ENCODE measurements at regions not wholly inside any gene's neighbourhood (a gene's known extent, or its start where the extent isn't known, plus 50 kb on each side); places are given as distances from the start of the nearest gene placed in this dataset.

GRCh38 chr15:93587059-93587521 is 498.1 kb upstream of the RGMA start:
- Histone ChIP-seq H3K4me3 (ENCODE audit: low read depth, low read length) (no peak overlapping the region), H2BK12ac (ENCODE audit: low read length) (no peak overlapping the region), H4K8ac (ENCODE audit: low read depth, low read length) (no peak overlapping the region), H3K36me3 (ENCODE audit: control insufficient read depth in 1 of 2, insufficient read depth in 2 of 2, low read length in 2 of 2) (no peaks in the 10 kb centered on the region), H2AK5ac (ENCODE audit: low read length) (no peak overlapping the region), H2AFZ (ENCODE audit: insufficient read depth, low read length, poor library complexity) (no peak overlapping the region), H3K79me1 (ENCODE audit: low read length) (no peaks in the 10 kb centered on the region), H3K4ac (ENCODE audit: low read depth, low read length) (no peak overlapping the region), H3K4me2 (ENCODE audit: low read length) (no peak overlapping the region), H3K4me1 (ENCODE audit: control insufficient read depth in 1 of 2, insufficient read depth in 2 of 2, low read length in 2 of 2) (no peaks in the 10 kb centered on the region), H3K14ac (ENCODE audit: low read length) (no peak overlapping the region), H4K12ac (ENCODE audit: low read depth, low read length) (no peak overlapping the region), H3K9me3 (ENCODE audit: insufficient read depth, low read depth, low read length) (no peaks in the 10 kb centered on the region), H4K91ac (ENCODE audit: low read depth, low read length) (no peak overlapping the region), H3K27ac (ENCODE audit: low read depth, low read length) (no peak overlapping the region), H2BK120ac (ENCODE audit: insufficient read depth, low read length, poor library complexity) (no peak overlapping the region), H3K9ac (ENCODE audit: low read length) (no peak overlapping the region), H3K79me2 (ENCODE audit: control insufficient read depth, insufficient read depth, low read length, poor library complexity) (no peaks in the 10 kb centered on the region), H3K18ac (ENCODE audit: low read length) (no peak overlapping the region), H3K23ac (ENCODE audit: low read length) (no peak overlapping the region), H2BK5ac (ENCODE audit: low read depth, low read length, poor library complexity) (no peak overlapping the region), H3K27me3 (ENCODE audit: insufficient read depth, low read length) (no peaks in the 10 kb centered on the region)
- DNase-seq, result no peak

GRCh38 chr15:93585012-93585411 is 496.0 kb upstream of the RGMA start:
- WGBS (ENCODE audit: extremely low coverage, insufficient coverage, insufficient read length), result no CpG with 5 or more reads among the region's 2 CpGs
- no peaks in the 10 kb centered on the region for H3K9me3 ChIP-seq (ENCODE audit: insufficient read depth, low read depth, low read length)
- no peaks in the 10 kb centered on the region for H3K27me3 ChIP-seq (ENCODE audit: insufficient read depth, low read length)
- no peak overlapping the region for H2BK12ac ChIP-seq (ENCODE audit: low read length)
- no peak overlapping the region for H3K27ac ChIP-seq (ENCODE audit: low read depth, low read length)
- no peak overlapping the region for H4K91ac ChIP-seq (ENCODE audit: low read depth, low read length)
- H3K4me2 ChIP-seq (ENCODE audit: low read length), result no peak overlapping the region
- no peak overlapping the region for H2BK120ac ChIP-seq (ENCODE audit: insufficient read depth, low read length, poor library complexity)
- H3K4me3 ChIP-seq (ENCODE audit: low read depth, low read length), result no peak overlapping the region
- H3K4ac ChIP-seq (ENCODE audit: low read depth, low read length), result no peak overlapping the region
- no peak overlapping the region for H4K8ac ChIP-seq (ENCODE audit: low read depth, low read length)
- no peaks in the 10 kb centered on the region for H3K79me1 ChIP-seq (ENCODE audit: low read length)
- no peaks in the 10 kb centered on the region for H3K36me3 ChIP-seq (ENCODE audit: control insufficient read depth in 1 of 2, insufficient read depth in 2 of 2, low read length in 2 of 2)
- H2AK5ac ChIP-seq (ENCODE audit: low read length), result no peak overlapping the region
- no peak overlapping the region for H3K23ac ChIP-seq (ENCODE audit: low read length)
- no peaks in the 10 kb centered on the region for H3K79me2 ChIP-seq (ENCODE audit: control insufficient read depth, insufficient read depth, low read length, poor library complexity)
- H3K14ac ChIP-seq (ENCODE audit: low read length), result no peak overlapping the region
- H2BK5ac ChIP-seq (ENCODE audit: low read depth, low read length, poor library complexity), result no peak overlapping the region
- DNase-seq, result no peak
- H3K9ac ChIP-seq (ENCODE audit: low read length), result no peak overlapping the region
- no peak overlapping the region for H4K12ac ChIP-seq (ENCODE audit: low read depth, low read length)
- H3K18ac ChIP-seq (ENCODE audit: low read length), result no peak overlapping the region
- no peak overlapping the region for H2AFZ ChIP-seq (ENCODE audit: insufficient read depth, low read length, poor library complexity)
- H3K4me1 ChIP-seq (ENCODE audit: control insufficient read depth in 1 of 2, insufficient read depth in 2 of 2, low read length in 2 of 2), result no peaks in the 10 kb centered on the region

GRCh38 chr15:93583968-93584367 is 495.0 kb upstream of the RGMA start:
- no peaks in the 10 kb centered on the region for H3K36me3 ChIP-seq (ENCODE audit: control insufficient read depth in 1 of 2, insufficient read depth in 2 of 2, low read length in 2 of 2)
- H2BK5ac ChIP-seq (ENCODE audit: low read depth, low read length, poor library complexity), result no peak overlapping the region
- H3K27me3 ChIP-seq (ENCODE audit: insufficient read depth, low read length), result no peaks in the 10 kb centered on the region
- no peak overlapping the region for H3K23ac ChIP-seq (ENCODE audit: low read length)
- H3K9ac ChIP-seq (ENCODE audit: low read length), result no peak overlapping the region
- H4K12ac ChIP-seq (ENCODE audit: low read depth, low read length), result no peak overlapping the region
- no peak overlapping the region for H3K4ac ChIP-seq (ENCODE audit: low read depth, low read length)
- no CpG with 5 or more reads among the region's 4 CpGs for WGBS (ENCODE audit: extremely low coverage, insufficient coverage, insufficient read length)
- DNase-seq, result no peak
- no peak overlapping the region for H2AFZ ChIP-seq (ENCODE audit: insufficient read depth, low read length, poor library complexity)
- no peak overlapping the region for H2BK12ac ChIP-seq (ENCODE audit: low read length)
- H2BK120ac ChIP-seq (ENCODE audit: insufficient read depth, low read length, poor library complexity), result no peak overlapping the region
- no peak overlapping the region for H3K18ac ChIP-seq (ENCODE audit: low read length)
- H3K79me1 ChIP-seq (ENCODE audit: low read length), result no peaks in the 10 kb centered on the region
- H3K27ac ChIP-seq (ENCODE audit: low read depth, low read length), result no peak overlapping the region
- H4K91ac ChIP-seq (ENCODE audit: low read depth, low read length), result no peak overlapping the region
- no peaks in the 10 kb centered on the region for H3K9me3 ChIP-seq (ENCODE audit: insufficient read depth, low read depth, low read length)
- no peaks in the 10 kb centered on the region for H3K4me1 ChIP-seq (ENCODE audit: control insufficient read depth in 1 of 2, insufficient read depth in 2 of 2, low read length in 2 of 2)
- H3K14ac ChIP-seq (ENCODE audit: low read length), result no peak overlapping the region
- no peaks in the 10 kb centered on the region for H3K79me2 ChIP-seq (ENCODE audit: control insufficient read depth, insufficient read depth, low read length, poor library complexity)
- no peak overlapping the region for H3K4me2 ChIP-seq (ENCODE audit: low read length)
- H4K8ac ChIP-seq (ENCODE audit: low read depth, low read length), result no peak overlapping the region
- no peak overlapping the region for H2AK5ac ChIP-seq (ENCODE audit: low read length)
- no peak overlapping the region for H3K4me3 ChIP-seq (ENCODE audit: low read depth, low read length)

GRCh38 chr15:93583552-93583951 is 494.5 kb upstream of the RGMA start:
- DNase-seq, result no peak
- Histone ChIP-seq H3K4me3 (ENCODE audit: low read depth, low read length) (no peak overlapping the region), H2AK5ac (ENCODE audit: low read length) (no peak overlapping the region), H2BK120ac (ENCODE audit: insufficient read depth, low read length, poor library complexity) (no peak overlapping the region), H3K9me3 (ENCODE audit: insufficient read depth, low read depth, low read length) (no peaks in the 10 kb centered on the region), H3K27ac (ENCODE audit: low read depth, low read length) (no peak overlapping the region), H4K8ac (ENCODE audit: low read depth, low read length) (no peak overlapping the region), H2BK5ac (ENCODE audit: low read depth, low read length, poor library complexity) (no peak overlapping the region), H4K91ac (ENCODE audit: low read depth, low read length) (no peak overlapping the region), H3K4ac (ENCODE audit: low read depth, low read length) (no peak overlapping the region), H3K14ac (ENCODE audit: low read length) (no peak overlapping the region), H3K9ac (ENCODE audit: low read length) (peak overlapping the region; percentile 34), H3K36me3 (ENCODE audit: control insufficient read depth in 1 of 2, insufficient read depth in 2 of 2, low read length in 2 of 2) (no peaks in the 10 kb centered on the region), H3K4me2 (ENCODE audit: low read length) (no peak overlapping the region), H3K18ac (ENCODE audit: low read length) (no peak overlapping the region), H3K23ac (ENCODE audit: low read length) (no peak overlapping the region), H2BK12ac (ENCODE audit: low read length) (no peak overlapping the region), H4K12ac (ENCODE audit: low read depth, low read length) (no peak overlapping the region), H3K79me1 (ENCODE audit: low read length) (no peaks in the 10 kb centered on the region), H3K27me3 (ENCODE audit: insufficient read depth, low read length) (no peaks in the 10 kb centered on the region), H3K4me1 (ENCODE audit: control insufficient read depth in 1 of 2, insufficient read depth in 2 of 2, low read length in 2 of 2) (no peaks in the 10 kb centered on the region), H2AFZ (ENCODE audit: insufficient read depth, low read length, poor library complexity) (no peak overlapping the region), H3K79me2 (ENCODE audit: control insufficient read depth, insufficient read depth, low read length, poor library complexity) (no peaks in the 10 kb centered on the region)
- WGBS (ENCODE audit: extremely low coverage, insufficient coverage, insufficient read length), result no CpG with 5 or more reads among the region's 3 CpGs

All from trophoblast cell (in vitro differentiated cells and primary cell).